Gastrocnemius medialis (tissue), 4 donors: ENCODE measurements at regions not wholly inside any gene's neighbourhood (a gene's known extent, or its start where the extent isn't known, plus 50 kb on each side); places are given as distances from the start of the nearest gene placed in this dataset.

Source experiments
- ATAC-seq, 2 donors: fragments of 150-250 bp; one replicate each; pipeline ENCODE4 v1.9.1; 2016
- DNase-seq, 2 donors: peaks; one replicate each; pipeline ENCODE4 v3.0.0-alpha.2; 2019
- H3K27ac ChIP-seq, 4 donors: fragments of 200-600 bp; sonication (generic); 1 replicate in 1 of 4; 2 replicates in 3 of 4; pipeline ENCODE4 v1.5.1; 2016 to 2018; ENCODE audit warnings: mild to moderate bottlenecking in 2 of 4, moderate library complexity in 1 of 4
- H3K27me3 ChIP-seq, 3 donors: fragments of 200-600 bp; sonication (generic) in 2 of 3; 1 replicate in 1 of 3; 2 replicates in 2 of 3; pipeline versions ENCODE4 v1.5.1 to v1.6.0; 2016 to 2019; ENCODE audit warnings: mild to moderate bottlenecking in 1 of 3, moderate library complexity in 1 of 3
- H3K36me3 ChIP-seq, 2 donors: fragments of 200-600 bp; sonication (generic) in 1 of 2; one replicate each; pipeline ENCODE4 v1.5.1; 2017 to 2018
- H3K4me1 ChIP-seq, 2 donors: fragments of 200-600 bp; sonication (generic) in 1 of 2; one replicate each; pipeline ENCODE4 v1.5.1; 2016 to 2017; ENCODE audit warnings: mild to moderate bottlenecking in 2 of 2
- H3K4me3 ChIP-seq, 4 donors: fragments of 200-600 bp; sonication (generic) in 3 of 4; 1 replicate in 1 of 4; 2 replicates in 3 of 4; pipeline ENCODE4 v1.5.1; 2016 to 2019; ENCODE audit warnings: mild to moderate bottlenecking in 2 of 4
- H3K9me3 ChIP-seq, 3 donors: fragments of 200-600 bp; sonication (generic) in 2 of 3; 1 replicate in 1 of 3; 2 replicates in 2 of 3; pipeline ENCODE4 v1.5.1; 2016 to 2019
- CTCF ChIP-seq, 5 experiments: fragments of 450-650 bp in 3 of 5; fragments of 200-600 bp in 2 of 5; sonication (generic) in 2 of 5; IDR thresholded peaks in 4 of 5; conservative IDR thresholded peaks in 1 of 5; 1 replicate in 4 of 5; 2 replicates in 1 of 5; pipeline ENCODE4 v1.5.1; 2016 to 2019; ENCODE audit warnings: antibody characterized with exemption in 5 of 5, mild to moderate bottlenecking in 3 of 5, moderate library complexity in 3 of 5
- POLR2A ChIP-seq, 2 donors: fragments of 450-650 bp; IDR thresholded peaks; one replicate each; pipeline ENCODE4 v1.6.1; 2017; ENCODE audit warnings: antibody characterized with exemption in 2 of 2, mild to moderate bottlenecking in 2 of 2, moderate library complexity in 2 of 2
- in situ Hi-C, 4 donors: fragments of 200-750 bp; cut with MboI; loops; one replicate each; pipeline versions ENCODE4 v1.15.0 to v1.8.0; 2017; ENCODE audit warnings: low sequenced_read_pairs in 4 of 4
- intact Hi-C: fragments of 100-400 bp; cut with DNase I; formaldehyde crosslinking; loops from one replicate; pipeline ENCODE4 v1.15.1; 2023; ENCODE audit warnings: low total_unique reads

GRCh38 chr22:48534395-48534958, 1293.2 kb downstream of the BRD1 start:
- H3K9me3 ChIP-seq = no peaks in the 10 kb centered on the region
- in situ Hi-C loops (no loop called here), intact Hi-C loops (no loop called here)
- DNase-seq (no peak), ATAC-seq (no peak)
- no peak overlapping the region for H3K27ac ChIP-seq
- H3K4me3 ChIP-seq = no peak overlapping the region
- no peaks in the 10 kb centered on the region for H3K36me3 ChIP-seq
- no peak for TF ChIP-seq POLR2A (IDR thresholded peaks at IDR 0.05)
- no peak for TF ChIP-seq CTCF (IDR thresholded peaks at IDR 0.05 in 4 of 5, conservative IDR thresholded peaks at IDR 0.05 in 1 of 5)
- no peaks in the 10 kb centered on the region for H3K27me3 ChIP-seq
- peaks cover 0 to 6% of the 10 kb centered on the region in 2 donors for H3K4me1 ChIP-seq

- intact Hi-C loops = no loop called here
- H3K9me3 ChIP-seq = no peaks in the 10 kb centered on the region
- in situ Hi-C loops = no loop called here
These were observed 1294.7 kb downstream of the BRD1 start for GRCh38 chr22:48532986-48533385.

GRCh38 chr22:48531761-48532435, 1295.8 kb downstream of the BRD1 start:
- TF ChIP-seq POLR2A (IDR thresholded peaks at IDR 0.05) (no peak), CTCF (IDR thresholded peaks at IDR 0.05 in 4 of 5, conservative IDR thresholded peaks at IDR 0.05 in 1 of 5) (no peak)
- H3K9me3 ChIP-seq = no peaks in the 10 kb centered on the region
- in situ Hi-C loops (no loop called here), intact Hi-C loops (no loop called here)
- no peak for DNase-seq
- no peak overlapping the region for H3K27ac ChIP-seq
- no peak overlapping the region for H3K4me3 ChIP-seq
- H3K4me1 ChIP-seq = no peaks in the 10 kb centered on the region
- no peaks in the 10 kb centered on the region for H3K36me3 ChIP-seq
- no peaks in the 10 kb centered on the region for H3K27me3 ChIP-seq
- ATAC-seq = no peak

More at GRCh38 chr22:48532986-48533385, 1294.7 kb downstream of the BRD1 start:
- H3K27me3 ChIP-seq = no peaks in the 10 kb centered on the region
- TF ChIP-seq POLR2A (IDR thresholded peaks at IDR 0.05) = no peak
- TF ChIP-seq CTCF (IDR thresholded peaks at IDR 0.05 in 4 of 5, conservative IDR thresholded peaks at IDR 0.05 in 1 of 5) = no peak
- no peaks in the 10 kb centered on the region for H3K36me3 ChIP-seq
- H3K4me3 ChIP-seq = no peak overlapping the region
- ATAC-seq = no peak
- no peak overlapping the region for H3K27ac ChIP-seq
- peaks cover 0 to 6% of the 10 kb centered on the region in 2 donors for H3K4me1 ChIP-seq
- DNase-seq = no peak

- Histone ChIP-seq H3K27ac (no peak overlapping the region), H3K27me3 (no peaks in the 10 kb centered on the region), H3K36me3 (no peaks in the 10 kb centered on the region), H3K4me1 (no peaks in the 10 kb centered on the region), H3K4me3 (no peak overlapping the region), H3K9me3 (no peaks in the 10 kb centered on the region)
- intact Hi-C loops (no loop called here), in situ Hi-C loops (no loop called here)
- DNase-seq (no peak), ATAC-seq (no peak)
- no peak for TF ChIP-seq POLR2A (IDR thresholded peaks at IDR 0.05)
- no peak for TF ChIP-seq CTCF (IDR thresholded peaks at IDR 0.05 in 4 of 5, conservative IDR thresholded peaks at IDR 0.05 in 1 of 5)
These were observed 1296.6 kb downstream of the BRD1 start for GRCh38 chr22:48531108-48531507.
